IMR-90 (cell line): ENCODE measurements at regions not wholly inside any gene's neighbourhood (a gene's known extent, or its start where the extent isn't known, plus 50 kb on each side); places are given as distances from the start of the nearest gene placed in this dataset.

Experiments
- ATAC-seq: fragments of 200-7000 bp; cut with Tn5 transposase; 2 replicates; pipeline ENCODE4 v1.9.1; 2020; ENCODE audit warnings: low read depth, mild to moderate bottlenecking, moderate library complexity
- BruUV-seq: library from RNA; stranded (reverse); fragments of 400-500 nt; replicated peaks from 2 replicates; lab custom pipeline; 2021; lab: Mats Ljungman, UMichigan
- CTCF ChIA-PET: fragments of 300-600 bp; formaldehyde crosslinking; extraction: SDS; loops from one replicate; lab custom pipeline; 2021; ENCODE audit warnings: antibody characterized with exemption; lab: Yijun Ruan, JAX
- POLR2A ChIA-PET: fragments of 300-600 bp; sonication (Branson Sonifier 250); formaldehyde crosslinking; loops from one replicate; lab custom pipeline; 2022; ENCODE audit warnings: antibody characterized with exemption; ENCODE audit not compliant: unreplicated experiment; lab: Charles Lee
- DNase-seq: peaks from one replicate; pipeline ENCODE4 v3.0.0; 2013
- H2AFZ ChIP-seq: replicated peaks from 2 replicates; pipeline ENCODE3; 2013; ENCODE audit warnings: low read length, mild to moderate bottlenecking; ENCODE audit not compliant: poor library complexity
- H2AK5ac ChIP-seq: 2 replicates; pipeline ENCODE4 v1.6.1; 2013; ENCODE audit warnings: low read depth, low read length, inconsistent platforms
- H2AK9ac ChIP-seq: replicated peaks from 2 replicates; pipeline ENCODE3; 2013; ENCODE audit warnings: mild to moderate bottlenecking, low read depth, low read length, moderate library complexity; ENCODE audit not compliant: poor library complexity
- H2BK120ac ChIP-seq: 2 replicates; pipeline ENCODE4 v1.6.1; 2013; ENCODE audit warnings: low read depth, low read length, inconsistent platforms
- H2BK15ac ChIP-seq: 3 replicates; pipeline ENCODE4 v1.6.1; 2013; ENCODE audit warnings: low read depth, low read length, inconsistent platforms
- H2BK20ac ChIP-seq: 2 replicates; pipeline ENCODE4 v1.6.1; 2013; ENCODE audit warnings: low read depth, mild to moderate bottlenecking, inconsistent platforms, low read length, moderate library complexity
- H2BK5ac ChIP-seq: 2 replicates; pipeline ENCODE4 v1.6.1; 2013; ENCODE audit warnings: mild to moderate bottlenecking, low read depth, low read length, inconsistent platforms; ENCODE audit not compliant: poor library complexity, severe bottlenecking
- H3K14ac ChIP-seq: replicated peaks from 2 replicates; pipeline ENCODE4 v1.6.1; 2013; ENCODE audit warnings: low read depth, low read length, inconsistent platforms
- H3K18ac ChIP-seq: 2 replicates; pipeline ENCODE4 v1.6.1; 2013; ENCODE audit warnings: low read depth, low read length, control low read depth
- H3K23ac ChIP-seq: 2 replicates; pipeline ENCODE4 v1.6.1; 2013; ENCODE audit warnings: low read depth, low read length, inconsistent platforms
- H3K27ac ChIP-seq: 2 replicates; pipeline ENCODE4 v1.5.1; 2013; ENCODE audit warnings: mild to moderate bottlenecking, control low read depth, low read length; ENCODE audit not compliant: insufficient read depth
- H3K27me3 ChIP-seq: 2 replicates; pipeline ENCODE4 v1.6.1; 2013; ENCODE audit warnings: low read length; ENCODE audit not compliant: control insufficient read depth, insufficient read depth
- H3K36me3 ChIP-seq: 2 replicates; pipeline ENCODE4 v1.6.1; 2013; ENCODE audit warnings: low read length, mixed read lengths; ENCODE audit not compliant: control insufficient read depth, insufficient read depth
- H3K4ac ChIP-seq: 2 replicates; pipeline ENCODE4 v1.6.1; 2013; ENCODE audit warnings: low read depth, low read length, inconsistent platforms
- H3K4me1 ChIP-seq: 2 replicates; pipeline ENCODE4 v1.6.1; 2013; ENCODE audit warnings: low read length, mixed read lengths; ENCODE audit not compliant: control insufficient read depth, insufficient read depth
- H3K4me2 ChIP-seq: 2 replicates; pipeline ENCODE4 v1.6.1; 2013; ENCODE audit warnings: low read depth, mild to moderate bottlenecking, control low read depth, low read length, moderate library complexity
- H3K4me3 ChIP-seq: 2 replicates; pipeline ENCODE4 v1.5.1; 2013; ENCODE audit warnings: low read depth, mild to moderate bottlenecking, control low read depth, low read length, moderate library complexity; ENCODE audit not compliant: insufficient read depth
- H3K56ac ChIP-seq: 2 replicates; pipeline ENCODE4 v1.6.1; 2013; ENCODE audit warnings: low read length, inconsistent platforms; ENCODE audit not compliant: insufficient read depth; ENCODE audit errors: extremely low read depth
- H3K79me1 ChIP-seq, 2 experiments: 2 replicates each; pipeline ENCODE4 v1.6.1; 2013; ENCODE audit warnings: low read length in 2 of 2, inconsistent platforms in 1 of 2, low read depth in 1 of 2
- H3K9ac ChIP-seq: 2 replicates; pipeline ENCODE4 v1.6.1; 2013; ENCODE audit warnings: low read depth, low read length, control low read depth
- H3K9me1 ChIP-seq: 2 replicates; pipeline ENCODE4 v1.6.1; 2013; ENCODE audit warnings: low read length, inconsistent platforms; ENCODE audit not compliant: insufficient read depth
- H3K9me3 ChIP-seq: 2 replicates; pipeline ENCODE4 v1.6.1; 2013; ENCODE audit warnings: low read length; ENCODE audit not compliant: control insufficient read depth, insufficient read depth
- H4K20me1 ChIP-seq: 2 replicates; pipeline ENCODE4 v1.6.1; 2013; ENCODE audit warnings: low read length, inconsistent platforms; ENCODE audit not compliant: insufficient read depth
- H4K5ac ChIP-seq: 2 replicates; pipeline ENCODE4 v1.6.1; 2013; ENCODE audit warnings: mild to moderate bottlenecking, low read depth, low read length, control low read depth
- H4K8ac ChIP-seq, 2 experiments: 2 replicates each; pipeline ENCODE4 v1.6.1; 2013; ENCODE audit warnings: low read depth in 2 of 2, low read length in 2 of 2, control low read depth in 1 of 2, inconsistent platforms in 1 of 2
- H4K91ac ChIP-seq: 2 replicates; pipeline ENCODE4 v1.6.1; 2013; ENCODE audit warnings: low read depth, low read length, inconsistent platforms; ENCODE audit not compliant: insufficient read depth
- BHLHE40 ChIP-seq: fragments of 150-350 bp; IDR thresholded peaks from 2 replicates; pipeline ENCODE4 v1.6.1; 2016; ENCODE audit warnings: mild to moderate bottlenecking, low read depth, low read length
- MAFK ChIP-seq: IDR thresholded peaks from 2 replicates; pipeline ENCODE4 v1.6.1; 2012; ENCODE audit warnings: low read depth, low read length, improper control_type of control experiment
- MAZ ChIP-seq: IDR thresholded peaks from 2 replicates; pipeline ENCODE4 v1.6.1; 2012; ENCODE audit warnings: low read depth, mild to moderate bottlenecking, low read length, improper control_type of control experiment, moderate library complexity, borderline replicate concordance
- MXI1 ChIP-seq: IDR thresholded peaks from 2 replicates; pipeline ENCODE4 v1.6.1; 2012; ENCODE audit warnings: low read depth, mild to moderate bottlenecking, low read length, moderate library complexity, borderline replicate concordance
- WGBS, 2 experiments: methylation state at CpG; one replicate each; pipeline versions ENCODE4 v1.1.5 to v1.1.7; 2013; ENCODE audit warnings: missing lambda C conversion rate in 2 of 2; ENCODE audit not compliant: insufficient read length in 1 of 2; ENCODE audit errors: extremely low coverage in 2 of 2; 5-methylcytosine and 5-hydroxymethylcytosine counted together
- dilution Hi-C: fragments of 300-500 bp; cut with HindIII; formaldehyde crosslinking; loops from one replicate; pipeline ENCODE4 v1.14.3; 2018; ENCODE audit warnings: low sequenced_read_pairs; ENCODE audit not compliant: unreplicated experiment
- in situ Hi-C: fragments of 300-500 bp; cut with MboI; formaldehyde crosslinking; loops from 3 replicates; pipeline ENCODE4 v1.14.3; 2019; ENCODE audit warnings: low sequenced_read_pairs, inconsistent platforms, mixed read lengths
- intact Hi-C: fragments of 100-400 bp; cut with micrococcal nuclease; formaldehyde crosslinking; loops from 2 replicates; pipeline ENCODE4 v1.10.0; 2022

GRCh38 chr14:34027130-34027989 is 76.5 kb upstream of the EGLN3 start:
- H3K18ac ChIP-seq, result no peak overlapping the region
- dilution Hi-C loops, result no loop called here
- intact Hi-C loops, result no loop called here
- ATAC-seq, result no peak
- no peak overlapping the region for H3K23ac ChIP-seq
- H3K4me2 ChIP-seq, result no peak overlapping the region
- no peak overlapping the region for H3K4ac ChIP-seq
- no peaks in the 10 kb centered on the region for H4K20me1 ChIP-seq
- H2BK5ac ChIP-seq, result no peak overlapping the region
- H2BK20ac ChIP-seq, result no peak overlapping the region
- in situ Hi-C loops, result no loop called here
- no peaks in the 10 kb centered on the region for H3K36me3 ChIP-seq
- H3K79me1 ChIP-seq, result no peaks in the 10 kb centered on the region
- H3K4me1 ChIP-seq, result no peaks in the 10 kb centered on the region; the same call in 1 of the 2 replicates
- TF ChIP-seq MXI1 (no peak), MAFK (no peak), MAZ (no peak), BHLHE40 (no peak)
- ChIA-PET CTCF (no interaction called here), POLR2A (no interaction called here)
- no peak overlapping the region for H2AFZ ChIP-seq
- no peak overlapping the region for H4K8ac ChIP-seq
- no peaks in the 10 kb centered on the region for H3K9me3 ChIP-seq
- H3K27me3 ChIP-seq, result peaks cover 4% of the 10 kb centered on the region; the same call in 1 of the 2 replicates
- no peaks in the 10 kb centered on the region for H3K9me1 ChIP-seq
- DNase-seq, result no peak
- H3K14ac ChIP-seq, result no peak overlapping the region
- H3K56ac ChIP-seq, result no peak overlapping the region
- WGBS, 2 experiments, result no CpG with 5 or more reads among the region's 3 CpGs
- H4K5ac ChIP-seq, result no peak overlapping the region
- H2BK120ac ChIP-seq, result no peak overlapping the region
- no peak overlapping the region for H2BK15ac ChIP-seq
- H3K27ac ChIP-seq, result no peak overlapping the region
- H2AK5ac ChIP-seq, result no peak overlapping the region
- no peak overlapping the region for H3K9ac ChIP-seq
- H4K91ac ChIP-seq, result no peak overlapping the region
- H3K4me3 ChIP-seq, result no peak overlapping the region
- BruUV-seq, result no TSS peak
- no peak overlapping the region for H2AK9ac ChIP-seq
